Hepatocyte (in vitro differentiated cells): ENCODE measurements at regions not wholly inside any gene's neighbourhood (a gene's known extent, or its start where the extent isn't known, plus 50 kb on each side); places are given as distances from the start of the nearest gene placed in this dataset.

Experiments used
- CTCF ChIP-seq: fragments of 200-600 bp; sonication (generic); IDR thresholded peaks from 2 replicates; pipeline ENCODE4 v1.5.1; 2016; ENCODE audit warnings: antibody characterized with exemption, mild to moderate bottlenecking; ENCODE audit not compliant: poor library complexity
- EZH2 ChIP-seq: fragments of 200-600 bp; sonication (generic); IDR thresholded peaks from 2 replicates; pipeline ENCODE4 v1.6.1; 2016; ENCODE audit warnings: antibody characterized with exemption, mild to moderate bottlenecking, borderline replicate concordance

- TF ChIP-seq CTCF, result no peak
- no peak for TF ChIP-seq EZH2
Measured at GRCh38 chr9:78791779-78792178, 494.9 kb downstream of the PSAT1 start.
